Choroid plexus epithelial cell (primary cell): ENCODE measurements at regions not wholly inside any gene's neighbourhood (a gene's known extent, or its start where the extent isn't known, plus 50 kb on each side); places are given as distances from the start of the nearest gene placed in this dataset.

Experiments
- DNase-seq: peaks from one replicate; pipeline ENCODE4 v3.0.0-alpha.2; 2010; ENCODE audit warnings: low read depth
- H3K4me3 ChIP-seq: 2 replicates; pipeline ENCODE4 v1.5.1; 2011; ENCODE audit warnings: low read depth, mild to moderate bottlenecking, control low read depth, low read length, moderate library complexity
- CTCF ChIP-seq: conservative IDR thresholded peaks from 2 replicates; pipeline ENCODE4 v1.5.1; 2011; ENCODE audit warnings: low read depth, mild to moderate bottlenecking, control low read depth, inconsistent platforms, low read length, moderate library complexity

GRCh38 chr1:229093609-229094336 is 177.1 kb upstream of the RAB4A start:
- no peak for DNase-seq
- no peak overlapping the region for H3K4me3 ChIP-seq
- TF ChIP-seq CTCF: no peak

GRCh38 chr1:229094476-229095311 is 176.2 kb upstream of the RAB4A start:
- TF ChIP-seq CTCF: no peak
- no peak overlapping the region for H3K4me3 ChIP-seq
- DNase-seq: peak; percentile 51

GRCh38 chr1:229095325-229095724 is 175.6 kb upstream of the RAB4A start:
- no peak for DNase-seq
- H3K4me3 ChIP-seq: no peak overlapping the region
- no peak for TF ChIP-seq CTCF

GRCh38 chr1:229097356-229097755 is 173.6 kb upstream of the RAB4A start:
- DNase-seq: no peak
- no peak overlapping the region for H3K4me3 ChIP-seq
- no peak for TF ChIP-seq CTCF

GRCh38 chr1:229098361-229098760 is 172.6 kb upstream of the RAB4A start:
- no peak for DNase-seq
- no peak for TF ChIP-seq CTCF
- no peak overlapping the region for H3K4me3 ChIP-seq

GRCh38 chr1:229098903-229099578 is 171.9 kb upstream of the RAB4A start:
- no peak for DNase-seq
- no peak for TF ChIP-seq CTCF
- no peak overlapping the region for H3K4me3 ChIP-seq
